Uterus (tissue), 2 donors: ENCODE measurements at regions not wholly inside any gene's neighbourhood (a gene's known extent, or its start where the extent isn't known, plus 50 kb on each side); places are given as distances from the start of the nearest gene placed in this dataset.

ENCODE experiments used
- POLR2A ChIP-seq, 2 donors: fragments of 450-650 bp; IDR thresholded peaks; one replicate each; pipeline ENCODE4 v1.6.1; 2016; ENCODE audit warnings: antibody characterized with exemption in 2 of 2, mild to moderate bottlenecking in 1 of 2, moderate library complexity in 1 of 2
- TF ChIP-seq, protein P1 (sequence below), 4 experiments: fragments of 200-600 bp in 2 of 4; fragments of 450-650 bp in 2 of 4; sonication (generic) in 2 of 4; IDR thresholded peaks; one replicate each; pipeline ENCODE4 v1.5.1; 2016 to 2019; ENCODE audit warnings: antibody characterized with exemption in 4 of 4, mild to moderate bottlenecking in 2 of 4, moderate library complexity in 1 of 4

DNA sequence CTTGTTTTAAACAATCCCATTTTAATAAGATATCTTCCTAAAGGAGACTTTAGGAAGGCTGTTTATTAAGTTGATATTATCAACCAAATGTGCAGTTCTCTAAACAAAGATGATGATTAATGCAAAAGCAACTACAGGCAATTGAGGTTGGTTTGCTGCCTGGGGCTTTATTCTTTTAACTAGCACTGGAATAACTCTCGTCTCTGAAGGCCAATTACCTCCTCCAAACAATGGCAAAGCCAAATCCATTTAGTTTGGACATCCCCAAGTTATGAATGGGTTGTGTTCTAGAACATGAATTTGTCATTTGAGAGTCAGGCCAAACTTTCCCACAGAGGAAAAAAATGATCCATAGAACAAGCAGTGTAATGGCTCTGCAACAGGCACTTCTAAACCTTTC, 114.1 kb downstream of the SLC16A9 start:
- TF ChIP-seq, protein P1, sequence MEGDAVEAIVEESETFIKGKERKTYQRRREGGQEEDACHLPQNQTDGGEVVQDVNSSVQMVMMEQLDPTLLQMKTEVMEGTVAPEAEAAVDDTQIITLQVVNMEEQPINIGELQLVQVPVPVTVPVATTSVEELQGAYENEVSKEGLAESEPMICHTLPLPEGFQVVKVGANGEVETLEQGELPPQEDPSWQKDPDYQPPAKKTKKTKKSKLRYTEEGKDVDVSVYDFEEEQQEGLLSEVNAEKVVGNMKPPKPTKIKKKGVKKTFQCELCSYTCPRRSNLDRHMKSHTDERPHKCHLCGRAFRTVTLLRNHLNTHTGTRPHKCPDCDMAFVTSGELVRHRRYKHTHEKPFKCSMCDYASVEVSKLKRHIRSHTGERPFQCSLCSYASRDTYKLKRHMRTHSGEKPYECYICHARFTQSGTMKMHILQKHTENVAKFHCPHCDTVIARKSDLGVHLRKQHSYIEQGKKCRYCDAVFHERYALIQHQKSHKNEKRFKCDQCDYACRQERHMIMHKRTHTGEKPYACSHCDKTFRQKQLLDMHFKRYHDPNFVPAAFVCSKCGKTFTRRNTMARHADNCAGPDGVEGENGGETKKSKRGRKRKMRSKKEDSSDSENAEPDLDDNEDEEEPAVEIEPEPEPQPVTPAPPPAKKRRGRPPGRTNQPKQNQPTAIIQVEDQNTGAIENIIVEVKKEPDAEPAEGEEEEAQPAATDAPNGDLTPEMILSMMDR (IDR thresholded peaks at IDR 0.05) = no peak
- TF ChIP-seq POLR2A (IDR thresholded peaks at IDR 0.05) = no peak
